Skin of body (tissue), 1 donor: ENCODE measurements at regions not wholly inside any gene's neighbourhood (a gene's known extent, or its start where the extent isn't known, plus 50 kb on each side); places are given as distances from the start of the nearest gene placed in this dataset.
"Not testable (repeated sequence)": the region's sequence is repeated elsewhere in the genome, so short reads cannot be mapped to it uniquely, and the experiment has no call there.

ENCODE experiments used
- DNase-seq: peaks from one replicate; lab custom pipeline; 2025; lab: John Stamatoyannopoulos, UW

GRCh38 chr2:132220589-132220988, 58.8 kb upstream of the ANKRD30BL start:
- not testable (repeated sequence) for DNase-seq

- DNase-seq, result not testable (repeated sequence)
These were observed 60.1 kb upstream of the ANKRD30BL start for GRCh38 chr2:132221886-132222285.

GRCh38 chr2:132252191-132252893, 90.6 kb upstream of the ANKRD30BL start:
- no peak for DNase-seq

GRCh38 chr2:132252894-132253264, 91.1 kb upstream of the ANKRD30BL start:
- no peak for DNase-seq

GRCh38 chr2:132253496-132254305, 91.9 kb upstream of the ANKRD30BL start:
- DNase-seq, result no peak

GRCh38 chr2:132254306-132254919, 92.7 kb upstream of the ANKRD30BL start:
- not testable (repeated sequence) for DNase-seq

- no peak for DNase-seq
These were observed 94.0 kb upstream of the ANKRD30BL start for GRCh38 chr2:132255714-132256113.

GRCh38 chr2:132256251-132256902, 94.6 kb upstream of the ANKRD30BL start:
- no peak for DNase-seq

GRCh38 chr2:132256903-132257300, 95.2 kb upstream of the ANKRD30BL start:
- not testable (repeated sequence) for DNase-seq

- DNase-seq, result not testable (repeated sequence)
These were observed 95.8 kb upstream of the ANKRD30BL start for GRCh38 chr2:132257301-132258171.

GRCh38 chr2:132259276-132259675, 97.5 kb upstream of the ANKRD30BL start:
- not testable (repeated sequence) for DNase-seq

- DNase-seq, result not testable (repeated sequence)
These were observed 103.8 kb upstream of the ANKRD30BL start for GRCh38 chr2:132265595-132265994.

- no peak for DNase-seq
These were observed 105.3 kb upstream of the ANKRD30BL start for GRCh38 chr2:132267105-132267497.

- DNase-seq, result not testable (repeated sequence)
These were observed 105.9 kb upstream of the ANKRD30BL start for GRCh38 chr2:132267498-132268283.

- not testable (repeated sequence) for DNase-seq
These were observed 106.7 kb upstream of the ANKRD30BL start for GRCh38 chr2:132268284-132268976.

GRCh38 chr2:132268977-132269523, 107.3 kb upstream of the ANKRD30BL start:
- no peak for DNase-seq

- DNase-seq, result no peak
These were observed 108.5 kb upstream of the ANKRD30BL start for GRCh38 chr2:132270255-132270654.

GRCh38 chr2:132270981-132271546, 109.3 kb upstream of the ANKRD30BL start:
- no peak for DNase-seq

GRCh38 chr2:132271794-132272193, 110.0 kb upstream of the ANKRD30BL start:
- not testable (repeated sequence) for DNase-seq
